Esophagus muscularis mucosa (tissue), 4 donors: ENCODE measurements at regions not wholly inside any gene's neighbourhood (a gene's known extent, or its start where the extent isn't known, plus 50 kb on each side); places are given as distances from the start of the nearest gene placed in this dataset.

ENCODE experiments used
- DNase-seq: peaks from one replicate; pipeline ENCODE4 v3.0.0-alpha.2; 2017; ENCODE audit errors: extremely low spot score
- H3K27ac ChIP-seq, 4 donors: fragments of 200-600 bp; sonication (generic); replicated peaks in 1 of 4; 1 replicate in 3 of 4; 2 replicates in 1 of 4; pipeline ENCODE4 v1.5.1; 2016 to 2019; ENCODE audit warnings: mild to moderate bottlenecking in 1 of 4
- H3K27me3 ChIP-seq, 4 donors: fragments of 200-600 bp; sonication (generic); one replicate each; pipeline versions ENCODE4 v1.5.1 to v1.6.0; 2016 to 2019
- H3K36me3 ChIP-seq, 4 donors: fragments of 200-600 bp; sonication (generic); one replicate each; pipeline ENCODE4 v1.5.1; 2016 to 2019
- H3K4me1 ChIP-seq, 4 donors: fragments of 200-600 bp; sonication (generic); one replicate each; pipeline ENCODE4 v1.5.1; 2016 to 2019
- H3K4me3 ChIP-seq, 4 donors: fragments of 200-600 bp; sonication (generic); 1 replicate in 2 of 4; 2 replicates in 2 of 4; pipeline ENCODE4 v1.5.1; 2016 to 2019; ENCODE audit warnings: mild to moderate bottlenecking in 4 of 4, moderate library complexity in 1 of 4
- H3K9me3 ChIP-seq, 4 donors: fragments of 200-600 bp; sonication (generic); 1 replicate in 3 of 4; 2 replicates in 1 of 4; pipeline ENCODE4 v1.5.1; 2016 to 2019
- CTCF ChIP-seq, 3 experiments: fragments of 200-600 bp in 2 of 3; fragments of 450-650 bp in 1 of 3; sonication (generic) in 2 of 3; IDR thresholded peaks; one replicate each; pipeline ENCODE4 v1.5.1; 2017 to 2019; ENCODE audit warnings: antibody characterized with exemption in 3 of 3, mild to moderate bottlenecking in 2 of 3, moderate library complexity in 1 of 3
- EP300 ChIP-seq: sonication (generic); formaldehyde crosslinking; IDR thresholded peaks from one replicate; pipeline ENCODE4 v1.6.1; 2017; ENCODE audit warnings: antibody characterized with exemption
- POLR2A ChIP-seq: fragments of 450-650 bp; IDR thresholded peaks from one replicate; pipeline ENCODE4 v1.6.1; 2017; ENCODE audit warnings: antibody characterized with exemption, moderate library complexity, mild to moderate bottlenecking, low read depth
- POLR2AphosphoS5 ChIP-seq, 2 donors: sonication (generic); formaldehyde crosslinking; IDR thresholded peaks; one replicate each; pipeline ENCODE4 v1.6.1; 2017; ENCODE audit warnings: antibody characterized with exemption in 2 of 2
- WGBS: methylation state at CpG from one replicate; pipeline ENCODE4 v1.1.5; 2018; 5-methylcytosine and 5-hydroxymethylcytosine counted together
- intact Hi-C: fragments of 100-400 bp; cut with DNase I; formaldehyde crosslinking; loops from one replicate; pipeline ENCODE4 v1.15.1; 2023

GRCh38 chr3:61439122-61439458 is 122.3 kb upstream of the PTPRG start:
- no peak overlapping the region for H3K27ac ChIP-seq
- TF ChIP-seq POLR2A: no peak
- no peak for TF ChIP-seq EP300
- TF ChIP-seq POLR2AphosphoS5 (IDR thresholded peaks at IDR 0.05): no peak
- TF ChIP-seq CTCF (IDR thresholded peaks at IDR 0.05): no peak
- no peaks in the 10 kb centered on the region for H3K36me3 ChIP-seq
- DNase-seq: no peak
- no peaks in the 10 kb centered on the region for H3K27me3 ChIP-seq
- no peaks in the 10 kb centered on the region for H3K4me1 ChIP-seq
- H3K9me3 ChIP-seq: no peaks in the 10 kb centered on the region
- intact Hi-C loops: no loop called here
- 58% methylated on average over 3 of the region's 3 CpGs for WGBS
- H3K4me3 ChIP-seq: no peak overlapping the region

- no peaks in the 10 kb centered on the region for H3K4me1 ChIP-seq
- H3K9me3 ChIP-seq: no peaks in the 10 kb centered on the region
- H3K4me3 ChIP-seq: no peak overlapping the region
- intact Hi-C loops: no loop called here
- no peak overlapping the region for H3K27ac ChIP-seq
- H3K36me3 ChIP-seq: no peaks in the 10 kb centered on the region
- DNase-seq: no peak
- WGBS: 92% methylated on average over 3 of the region's 3 CpGs
- TF ChIP-seq EP300 (no peak), POLR2AphosphoS5 (IDR thresholded peaks at IDR 0.05) (no peak), CTCF (IDR thresholded peaks at IDR 0.05) (no peak), POLR2A (no peak)
- no peaks in the 10 kb centered on the region for H3K27me3 ChIP-seq
Measured at GRCh38 chr3:61442696-61443095, 118.7 kb upstream of the PTPRG start.

GRCh38 chr3:61443886-61444285 is 117.5 kb upstream of the PTPRG start:
- intact Hi-C loops: no loop called here
- Histone ChIP-seq H3K27me3 (no peaks in the 10 kb centered on the region), H3K36me3 (no peaks in the 10 kb centered on the region), H3K4me1 (no peaks in the 10 kb centered on the region), H3K4me3 (no peak overlapping the region), H3K9me3 (no peaks in the 10 kb centered on the region), H3K27ac (no peak overlapping the region)
- DNase-seq: no peak
- TF ChIP-seq EP300: no peak
- TF ChIP-seq CTCF (IDR thresholded peaks at IDR 0.05): no peak
- TF ChIP-seq POLR2AphosphoS5 (IDR thresholded peaks at IDR 0.05): no peak
- TF ChIP-seq POLR2A: no peak

- intact Hi-C loops: no loop called here
- no peak for DNase-seq
- no peak overlapping the region for H3K27ac ChIP-seq
- H3K36me3 ChIP-seq: no peaks in the 10 kb centered on the region
- 92% methylated on average over 1 of the region's 1 CpG for WGBS
- no peaks in the 10 kb centered on the region for H3K4me1 ChIP-seq
- no peak overlapping the region for H3K4me3 ChIP-seq
- no peaks in the 10 kb centered on the region for H3K27me3 ChIP-seq
- no peaks in the 10 kb centered on the region for H3K9me3 ChIP-seq
- TF ChIP-seq EP300 (no peak), POLR2AphosphoS5 (IDR thresholded peaks at IDR 0.05) (no peak), POLR2A (no peak), CTCF (IDR thresholded peaks at IDR 0.05) (no peak)
Measured at GRCh38 chr3:61444782-61445181, 116.6 kb upstream of the PTPRG start.

- intact Hi-C loops: no loop called here
- no peaks in the 10 kb centered on the region for H3K4me1 ChIP-seq
Measured at GRCh38 chr3:61445924-61446323, 115.4 kb upstream of the PTPRG start.

More at GRCh38 chr3:61445924-61446323, 115.4 kb upstream of the PTPRG start:
- no peaks in the 10 kb centered on the region for H3K27me3 ChIP-seq
- H3K9me3 ChIP-seq: no peaks in the 10 kb centered on the region
- WGBS: 91% methylated on average over 7 of the region's 7 CpGs
- no peak overlapping the region for H3K4me3 ChIP-seq
- H3K36me3 ChIP-seq: no peaks in the 10 kb centered on the region
- H3K27ac ChIP-seq: no peak overlapping the region
- no peak for DNase-seq
- TF ChIP-seq CTCF (IDR thresholded peaks at IDR 0.05) (no peak), EP300 (no peak)
